C4-2B (cell line): ENCODE measurements at regions not wholly inside any gene's neighbourhood (a gene's known extent, or its start where the extent isn't known, plus 50 kb on each side); places are given as distances from the start of the nearest gene placed in this dataset.
"Not testable (repeated sequence)": the region's sequence is repeated elsewhere in the genome, so short reads cannot be mapped to it uniquely, and the experiment has no call there.

Experiments used
- H3K27ac ChIP-seq: fragments of 450-650 bp; 2 replicates; pipeline ENCODE4 v1.5.1; 2017
- CTCF ChIP-seq: fragments of 450-650 bp; conservative IDR thresholded peaks from 2 replicates; pipeline ENCODE4 v1.5.1; 2017; ENCODE audit warnings: mild to moderate bottlenecking
- ZFX ChIP-seq: fragments of 450-650 bp; IDR thresholded peaks from 2 replicates; pipeline ENCODE4 v1.6.1; 2017

DNA sequence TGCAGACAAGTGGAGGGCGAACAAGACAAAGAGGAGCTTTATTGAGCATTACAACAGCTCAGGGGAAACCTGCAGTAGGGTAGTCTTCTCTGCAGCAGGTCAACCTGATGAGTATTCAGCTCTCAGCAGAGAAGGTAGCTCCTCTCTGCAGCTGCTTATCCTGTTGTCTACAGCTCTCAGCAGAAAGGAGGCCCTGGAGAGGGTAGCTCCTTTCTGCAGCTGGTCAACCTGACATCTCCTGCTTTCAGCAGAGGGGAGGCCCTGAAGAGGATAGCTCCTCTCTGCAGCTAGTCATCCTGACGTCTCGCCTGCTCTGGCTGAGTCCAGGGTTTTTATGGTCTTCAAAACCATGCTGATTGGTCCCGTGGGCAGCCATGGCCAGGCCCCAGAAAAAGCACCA lies 113.6 kb downstream of the CD24 start:
- H3K27ac ChIP-seq, result no peak overlapping the region
- TF ChIP-seq CTCF, result no peak
- TF ChIP-seq ZFX, result no peak

DNA sequence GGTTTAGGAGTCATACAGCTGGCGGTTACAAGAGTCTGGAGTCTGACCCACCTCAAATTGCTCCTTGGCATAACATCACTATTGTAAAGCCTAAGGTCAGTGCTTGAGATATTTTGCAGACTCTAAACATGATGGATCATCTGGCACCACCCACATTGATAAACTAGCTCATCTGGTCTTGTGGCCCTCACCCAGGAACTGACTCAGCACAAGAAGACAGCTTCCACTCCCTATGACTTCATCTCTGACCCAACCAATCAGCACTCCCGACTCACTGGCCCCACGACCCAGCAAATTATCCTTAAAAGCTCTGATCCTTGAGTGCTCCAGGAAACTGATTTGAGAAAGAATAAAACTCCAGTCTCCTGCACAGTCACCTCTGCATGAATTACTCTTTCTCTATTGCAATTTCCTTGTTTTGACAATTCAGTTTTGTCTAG lies 115.9 kb downstream of the CD24 start:
- TF ChIP-seq ZFX, result no peak
- TF ChIP-seq CTCF, result no peak
- H3K27ac ChIP-seq, result no peak overlapping the region; the same call in 1 of the 2 replicates

DNA sequence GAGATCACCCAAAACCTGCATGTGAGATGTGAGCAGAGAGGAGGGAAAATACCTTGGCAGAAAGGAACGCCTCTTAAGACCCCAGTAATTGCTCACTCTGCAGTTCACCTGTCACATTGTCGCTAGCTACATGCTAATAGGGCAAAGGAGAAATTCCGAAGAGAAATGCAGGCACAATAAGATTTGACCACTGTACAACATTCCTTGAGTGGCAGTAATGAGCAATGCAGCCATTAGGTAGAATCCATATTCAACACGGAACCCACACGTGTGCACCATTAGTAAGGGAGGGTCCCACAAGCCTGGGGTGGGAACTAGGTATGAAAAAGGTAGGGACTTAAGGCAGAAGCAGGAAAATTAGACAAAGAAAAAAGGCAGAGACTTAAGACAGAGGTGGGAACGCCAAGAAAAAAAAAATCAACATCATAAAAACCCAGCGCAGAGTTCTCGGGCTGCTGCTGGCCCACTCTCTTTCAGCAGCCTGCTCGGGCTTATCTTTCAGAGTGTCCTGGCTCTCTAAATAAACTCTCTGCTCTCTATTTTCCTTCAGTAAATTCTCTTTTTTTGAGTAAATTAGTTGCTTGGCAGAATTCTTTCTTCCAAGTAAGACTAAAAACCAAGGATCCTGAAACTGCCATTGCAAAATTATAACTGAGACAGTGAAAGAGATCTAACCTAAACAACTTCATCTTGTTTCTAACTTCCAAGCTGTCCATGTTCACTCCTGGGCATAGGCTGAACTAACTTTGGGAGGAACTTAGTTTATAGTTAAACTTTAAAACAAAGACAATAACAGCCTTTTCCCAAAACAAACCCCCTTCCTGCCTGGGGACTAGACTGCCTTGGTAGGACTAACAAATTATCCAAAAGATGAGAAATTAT lies 116.5 kb downstream of the CD24 start:
- H3K27ac ChIP-seq, result no peak overlapping the region
- no peak for TF ChIP-seq CTCF
- TF ChIP-seq ZFX, result no peak

DNA sequence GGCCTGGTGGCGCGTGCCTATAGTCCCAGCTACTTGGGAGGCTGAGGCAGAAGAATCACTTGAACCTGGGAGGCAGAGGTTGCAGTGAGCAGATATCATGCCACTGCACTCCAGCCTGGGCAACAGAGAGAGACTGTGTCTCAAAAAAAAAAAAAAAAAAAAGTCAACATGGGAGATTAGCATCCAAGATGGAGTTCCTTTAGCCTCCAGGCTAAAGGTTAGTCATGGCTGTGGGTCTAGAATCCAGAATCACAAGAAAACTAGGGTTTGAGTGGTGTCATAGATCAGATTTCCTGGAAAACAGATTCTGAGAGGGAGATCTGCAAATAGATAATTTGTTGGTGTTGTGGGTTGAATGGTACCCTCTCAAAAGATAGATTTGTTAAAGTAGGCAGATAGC lies 117.2 kb downstream of the CD24 start:
- not testable (repeated sequence) for H3K27ac ChIP-seq

- TF ChIP-seq ZFX (no peak), CTCF (no peak)
- H3K27ac ChIP-seq, result no peak overlapping the region
Measured at GRCh38 chr6:106856227-106856874, 118.2 kb downstream of the CD24 start.

DNA sequence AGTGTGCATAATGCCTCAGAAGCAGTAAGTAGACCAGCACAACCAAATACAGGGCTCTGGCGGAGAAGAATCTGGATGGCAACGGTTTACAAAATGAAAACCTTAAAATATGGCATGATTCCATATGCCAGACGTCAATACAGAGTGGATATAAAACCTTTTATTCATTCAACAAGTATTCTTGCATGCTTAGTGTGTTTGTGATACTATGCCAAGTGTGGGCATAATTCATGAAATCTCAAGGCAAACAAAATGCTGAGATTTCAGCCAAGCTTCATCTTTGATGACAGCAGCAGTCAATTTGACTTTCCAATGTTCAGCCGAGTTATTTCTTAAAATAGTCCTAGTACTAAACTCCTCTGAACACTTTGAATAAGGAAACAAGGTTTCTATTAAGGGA lies 119.4 kb downstream of the CD24 start:
- no peak for TF ChIP-seq ZFX
- no peak for TF ChIP-seq CTCF
- H3K27ac ChIP-seq, result no peak overlapping the region

DNA sequence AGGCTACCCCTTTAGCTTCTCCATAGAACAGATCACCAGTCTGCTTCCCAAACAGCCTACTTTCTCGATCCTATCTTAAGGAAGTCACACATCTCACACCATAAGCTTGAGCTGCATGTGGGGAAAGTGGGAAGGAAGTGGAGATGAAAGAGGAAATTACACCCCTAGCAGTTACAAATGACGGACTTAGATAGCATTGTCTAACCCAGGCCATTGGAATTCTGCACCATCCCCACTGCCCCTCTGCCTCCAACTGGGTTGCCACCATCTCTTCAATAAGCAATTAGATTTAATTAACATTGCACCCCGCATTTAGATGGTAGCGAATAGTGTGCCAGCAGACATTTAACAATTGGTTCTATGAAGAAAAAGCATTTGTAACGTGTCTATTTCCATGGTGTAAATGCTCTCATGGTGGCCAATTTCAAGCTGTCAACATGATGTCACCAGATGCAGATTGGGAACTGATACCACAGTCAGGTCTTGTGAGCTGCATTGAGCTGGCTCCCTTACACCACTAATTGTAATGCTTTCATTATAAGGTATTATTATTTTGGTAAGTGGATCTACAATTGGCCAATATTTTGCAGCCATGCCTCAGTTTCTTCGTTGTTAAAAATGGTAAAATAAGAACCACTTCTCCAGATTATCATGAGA lies 124.7 kb downstream of the CD24 start:
- TF ChIP-seq CTCF (no peak), ZFX (no peak)
- no peak overlapping the region for H3K27ac ChIP-seq
